Vagina (tissue), 2 donors: ENCODE measurements at regions not wholly inside any gene's neighbourhood (a gene's known extent, or its start where the extent isn't known, plus 50 kb on each side); places are given as distances from the start of the nearest gene placed in this dataset.

Experiments used
- CTCF ChIP-seq, 3 experiments: fragments of 450-650 bp in 2 of 3; fragments of 200-600 bp in 1 of 3; sonication (generic) in 1 of 3; IDR thresholded peaks; one replicate each; pipeline ENCODE4 v1.5.1; 2017 to 2019; ENCODE audit warnings: antibody characterized with exemption in 3 of 3, mild to moderate bottlenecking in 2 of 3, moderate library complexity in 2 of 3
- POLR2A ChIP-seq, 2 donors: fragments of 450-650 bp; IDR thresholded peaks; one replicate each; pipeline ENCODE4 v1.6.1; 2017; ENCODE audit warnings: antibody characterized with exemption in 2 of 2, mild to moderate bottlenecking in 2 of 2, moderate library complexity in 2 of 2
- POLR2AphosphoS5 ChIP-seq, 2 donors: sonication (generic); formaldehyde crosslinking; IDR thresholded peaks; one replicate each; pipeline ENCODE4 v1.9.0; 2017; ENCODE audit warnings: antibody characterized with exemption in 2 of 2, mild to moderate bottlenecking in 2 of 2, low read depth in 1 of 2; ENCODE audit not compliant: insufficient read depth in 1 of 2

- TF ChIP-seq CTCF (IDR thresholded peaks at IDR 0.05) (no peak), POLR2A (IDR thresholded peaks at IDR 0.05) (no peak), POLR2AphosphoS5 (IDR thresholded peaks at IDR 0.05; ENCODE audit: insufficient read depth in 1 of 2, low read depth in 1 of 2) (no peak)
These were observed 237.7 kb downstream of the TEX29 start for GRCh38 chr13:111557921-111558699.
